DND-41 (cell line): ENCODE measurements at regions not wholly inside any gene's neighbourhood (a gene's known extent, or its start where the extent isn't known, plus 50 kb on each side); places are given as distances from the start of the nearest gene placed in this dataset.

Experiments used
- ATAC-seq: fragments of 200-7000 bp; cut with Tn5 transposase; 3 replicates; pipeline ENCODE4 v1.9.1; 2021; ENCODE audit warnings: low read depth; ENCODE audit not compliant: insufficient read depth
- DNase-seq: peaks from one replicate; pipeline ENCODE4 v3.0.0-alpha.2; 2020
- H2AFZ ChIP-seq: 2 replicates; pipeline ENCODE4 v1.6.0; 2012; ENCODE audit warnings: low read depth, low read length
- H3K27ac ChIP-seq: 2 replicates; pipeline ENCODE4 v1.5.1; 2012; ENCODE audit warnings: low read length, inconsistent platforms
- H3K27me3 ChIP-seq: fragments of 200-600 bp; sonication (generic); 2 replicates; pipeline ENCODE4 v1.6.0; 2012; ENCODE audit warnings: low read length, mild to moderate bottlenecking, inconsistent platforms; ENCODE audit not compliant: insufficient read depth, poor library complexity
- H3K36me3 ChIP-seq: 2 replicates; pipeline ENCODE4 v1.5.1; 2012; ENCODE audit warnings: low read length, inconsistent platforms; ENCODE audit not compliant: insufficient read depth
- H3K4me1 ChIP-seq: 2 replicates; pipeline ENCODE4 v1.5.1; 2012; ENCODE audit warnings: mild to moderate bottlenecking, low read length; ENCODE audit not compliant: insufficient read depth
- H3K4me2 ChIP-seq: 2 replicates; pipeline ENCODE4 v1.6.0; 2012; ENCODE audit warnings: mild to moderate bottlenecking, moderate library complexity, low read length, inconsistent platforms; ENCODE audit not compliant: insufficient read depth
- H3K4me3 ChIP-seq, 2 experiments: fragments of 200-600 bp in 1 of 2; shearing (Covaris generic) in 1 of 2; 2 replicates each; pipeline ENCODE4 v1.5.1; 2012 to 2016; ENCODE audit warnings: inconsistent platforms in 2 of 2, low read length in 2 of 2, mild to moderate bottlenecking in 2 of 2, low read depth in 1 of 2, moderate library complexity in 1 of 2
- H3K79me2 ChIP-seq: 2 replicates; pipeline ENCODE4 v1.6.0; 2012; ENCODE audit warnings: low read length, inconsistent platforms; ENCODE audit not compliant: insufficient read depth
- H3K9ac ChIP-seq: 2 replicates; pipeline ENCODE4 v1.6.0; 2012; ENCODE audit warnings: low read depth, mild to moderate bottlenecking, inconsistent platforms, low read length, moderate library complexity
- H3K9me3 ChIP-seq: 2 replicates; pipeline ENCODE4 v1.5.1; 2012; ENCODE audit warnings: low read length, moderate library complexity, mild to moderate bottlenecking, inconsistent platforms; ENCODE audit not compliant: insufficient read depth, severe bottlenecking
- H4K20me1 ChIP-seq: 2 replicates; pipeline ENCODE4 v1.6.0; 2012; ENCODE audit warnings: low read length; ENCODE audit not compliant: insufficient read depth
- CTCF ChIP-seq: IDR thresholded peaks from 2 replicates; pipeline ENCODE4 v1.5.1; 2012; ENCODE audit warnings: borderline replicate concordance, low read length, moderate library complexity, mild to moderate bottlenecking; ENCODE audit not compliant: poor library complexity, severe bottlenecking; ENCODE audit errors: extremely low read depth
- EZH2 ChIP-seq: IDR thresholded peaks from 3 replicates; pipeline ENCODE4 v1.6.1; 2012; ENCODE audit warnings: borderline replicate concordance, low read depth, mild to moderate bottlenecking, moderate library complexity, low read length, inconsistent platforms; ENCODE audit not compliant: severe bottlenecking

- ATAC-seq: no peak
- H3K27me3 ChIP-seq: peaks cover 5% of the 10 kb centered on the region
- no peak overlapping the region for H3K4me3 ChIP-seq
- H3K4me2 ChIP-seq: no peak overlapping the region
- H3K9ac ChIP-seq: no peak overlapping the region
- no peak overlapping the region for H2AFZ ChIP-seq
- no peak overlapping the region for H3K27ac ChIP-seq
- DNase-seq: no peak
- no peaks in the 10 kb centered on the region for H3K4me1 ChIP-seq
- H4K20me1 ChIP-seq: no peaks in the 10 kb centered on the region
- H3K9me3 ChIP-seq: no peaks in the 10 kb centered on the region
- H3K79me2 ChIP-seq: no peaks in the 10 kb centered on the region
- TF ChIP-seq CTCF: no peak
- TF ChIP-seq EZH2: no peak
- no peaks in the 10 kb centered on the region for H3K36me3 ChIP-seq
These were observed 61.0 kb upstream of the MAF start for GRCh38 chr16:79661578-79661977.

GRCh38 chr16:79659344-79659743 is 58.8 kb upstream of the MAF start:
- ATAC-seq: no peak
- no peak overlapping the region for H3K9ac ChIP-seq
- H3K27ac ChIP-seq: no peak overlapping the region
- no peaks in the 10 kb centered on the region for H3K36me3 ChIP-seq
- DNase-seq: no peak
- no peak for TF ChIP-seq CTCF
- TF ChIP-seq EZH2: no peak
- H3K27me3 ChIP-seq: no peaks in the 10 kb centered on the region
- no peaks in the 10 kb centered on the region for H3K79me2 ChIP-seq
- no peaks in the 10 kb centered on the region for H4K20me1 ChIP-seq
- no peaks in the 10 kb centered on the region for H3K9me3 ChIP-seq
- no peaks in the 10 kb centered on the region for H3K4me1 ChIP-seq
- no peak overlapping the region for H3K4me3 ChIP-seq
- no peak overlapping the region for H3K4me2 ChIP-seq
- no peak overlapping the region for H2AFZ ChIP-seq

GRCh38 chr16:79658301-79659033 is 57.9 kb upstream of the MAF start:
- H2AFZ ChIP-seq: no peak overlapping the region
- ATAC-seq: no peak
- H3K36me3 ChIP-seq: no peaks in the 10 kb centered on the region
- TF ChIP-seq EZH2: no peak
- no peak for TF ChIP-seq CTCF
- H4K20me1 ChIP-seq: no peaks in the 10 kb centered on the region
- H3K4me1 ChIP-seq: no peaks in the 10 kb centered on the region
- DNase-seq: no peak
- no peak overlapping the region for H3K27ac ChIP-seq
- no peaks in the 10 kb centered on the region for H3K9me3 ChIP-seq
- H3K27me3 ChIP-seq: no peaks in the 10 kb centered on the region
- H3K4me2 ChIP-seq: no peak overlapping the region
- H3K79me2 ChIP-seq: no peaks in the 10 kb centered on the region
- no peak overlapping the region for H3K9ac ChIP-seq
- H3K4me3 ChIP-seq: no peak overlapping the region
